ENCODE measurements at regions not wholly inside any gene's neighbourhood (a gene's known extent, or its start where the extent isn't known, plus 50 kb on each side); places are given as distances from the start of the nearest gene placed in this dataset.

DNA sequence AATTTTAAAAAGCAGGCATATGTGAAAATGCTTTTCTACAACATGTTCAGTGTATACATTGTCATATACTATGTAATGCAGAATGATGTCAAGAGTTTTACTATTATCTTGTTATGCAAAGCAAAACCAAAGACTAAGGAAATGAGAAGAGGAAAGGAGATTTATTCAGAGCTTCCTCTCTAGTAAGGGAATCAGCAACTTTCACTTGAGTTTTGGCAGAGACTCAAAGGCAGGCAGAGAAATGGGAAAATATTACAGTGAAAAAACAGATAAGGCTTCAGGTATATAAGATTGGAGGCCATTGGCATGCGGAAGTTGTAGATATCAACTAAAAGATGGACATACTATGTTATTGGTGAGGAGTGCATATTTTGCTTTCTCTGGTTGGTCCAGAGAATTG lies 512.0 kb upstream of the PCDH20 start:
- H3K27ac ChIP-seq: no peak overlapping the region
- TF ChIP-seq, protein P1, sequence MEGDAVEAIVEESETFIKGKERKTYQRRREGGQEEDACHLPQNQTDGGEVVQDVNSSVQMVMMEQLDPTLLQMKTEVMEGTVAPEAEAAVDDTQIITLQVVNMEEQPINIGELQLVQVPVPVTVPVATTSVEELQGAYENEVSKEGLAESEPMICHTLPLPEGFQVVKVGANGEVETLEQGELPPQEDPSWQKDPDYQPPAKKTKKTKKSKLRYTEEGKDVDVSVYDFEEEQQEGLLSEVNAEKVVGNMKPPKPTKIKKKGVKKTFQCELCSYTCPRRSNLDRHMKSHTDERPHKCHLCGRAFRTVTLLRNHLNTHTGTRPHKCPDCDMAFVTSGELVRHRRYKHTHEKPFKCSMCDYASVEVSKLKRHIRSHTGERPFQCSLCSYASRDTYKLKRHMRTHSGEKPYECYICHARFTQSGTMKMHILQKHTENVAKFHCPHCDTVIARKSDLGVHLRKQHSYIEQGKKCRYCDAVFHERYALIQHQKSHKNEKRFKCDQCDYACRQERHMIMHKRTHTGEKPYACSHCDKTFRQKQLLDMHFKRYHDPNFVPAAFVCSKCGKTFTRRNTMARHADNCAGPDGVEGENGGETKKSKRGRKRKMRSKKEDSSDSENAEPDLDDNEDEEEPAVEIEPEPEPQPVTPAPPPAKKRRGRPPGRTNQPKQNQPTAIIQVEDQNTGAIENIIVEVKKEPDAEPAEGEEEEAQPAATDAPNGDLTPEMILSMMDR (IDR thresholded peaks at IDR 0.05): no peak
- no peak for TF ChIP-seq ZFX (IDR thresholded peaks at IDR 0.05; ENCODE audit: borderline replicate concordance)

DNA sequence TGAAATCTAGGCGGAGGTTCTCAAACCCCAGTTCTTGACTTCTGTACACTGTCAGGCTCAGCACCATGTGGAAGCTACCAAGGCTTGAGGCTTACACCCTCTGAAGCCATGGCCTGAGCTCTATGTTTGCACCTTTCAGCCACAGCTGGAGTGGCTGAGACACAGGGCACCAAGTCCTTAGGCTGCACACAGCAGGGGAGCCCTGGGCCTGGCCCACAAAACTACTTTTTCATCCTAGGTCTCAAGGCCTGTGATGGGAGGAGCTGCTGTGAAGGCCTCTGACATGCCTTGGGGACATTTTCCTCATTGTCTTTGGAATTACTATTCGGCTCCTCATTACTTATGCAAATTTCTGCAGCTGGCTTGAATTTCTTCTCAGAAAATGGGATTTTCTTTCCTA lies 503.2 kb upstream of the PCDH20 start:
- H3K27ac ChIP-seq: no peak overlapping the region
- TF ChIP-seq, protein P1 (IDR thresholded peaks at IDR 0.05): no peak
- TF ChIP-seq ZFX (IDR thresholded peaks at IDR 0.05; ENCODE audit: borderline replicate concordance): no peak

DNA sequence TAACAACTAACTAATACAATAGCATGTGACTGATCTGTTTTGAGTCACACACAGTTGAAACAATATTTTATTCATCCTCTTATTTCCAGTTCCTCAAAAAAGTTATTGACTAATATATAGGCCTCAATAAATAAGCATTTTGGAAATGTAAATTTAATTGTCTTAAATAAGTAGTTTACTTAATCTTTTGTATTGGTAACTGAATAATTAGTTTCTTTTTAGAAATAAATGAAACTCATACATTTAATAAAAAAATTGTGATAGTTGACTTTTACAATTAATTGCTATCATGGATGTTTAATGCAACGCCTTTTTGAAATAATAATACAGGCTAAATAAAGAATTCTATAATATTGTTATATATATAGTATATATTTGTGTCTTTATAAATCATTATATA lies 500.8 kb upstream of the PCDH20 start:
- TF ChIP-seq, protein P1 (IDR thresholded peaks at IDR 0.05): no peak
- no peak for TF ChIP-seq ZFX (IDR thresholded peaks at IDR 0.05; ENCODE audit: borderline replicate concordance)
- no peak overlapping the region for H3K27ac ChIP-seq

DNA sequence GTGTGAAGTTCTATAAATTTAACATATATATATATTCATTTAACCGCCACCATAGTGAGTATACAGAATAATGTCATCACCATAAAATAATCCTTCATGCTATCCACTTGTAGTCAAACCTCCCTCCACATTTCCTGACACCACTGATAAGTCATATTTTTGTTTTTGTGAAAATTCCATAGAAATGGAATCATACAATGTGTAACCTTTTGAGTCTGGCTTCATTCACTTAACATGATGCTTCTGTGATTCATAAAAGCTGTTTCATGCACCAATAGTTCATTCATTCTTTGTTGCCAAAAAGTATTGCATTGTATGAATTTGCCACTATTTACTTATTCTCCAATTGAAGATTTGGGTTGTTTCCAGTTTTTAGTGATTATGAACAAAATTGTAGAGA lies 497.5 kb upstream of the PCDH20 start:
- TF ChIP-seq, protein P1 (IDR thresholded peaks at IDR 0.05): no peak
- no peak for TF ChIP-seq ZFX (IDR thresholded peaks at IDR 0.05; ENCODE audit: borderline replicate concordance)
- no peak overlapping the region for H3K27ac ChIP-seq

DNA sequence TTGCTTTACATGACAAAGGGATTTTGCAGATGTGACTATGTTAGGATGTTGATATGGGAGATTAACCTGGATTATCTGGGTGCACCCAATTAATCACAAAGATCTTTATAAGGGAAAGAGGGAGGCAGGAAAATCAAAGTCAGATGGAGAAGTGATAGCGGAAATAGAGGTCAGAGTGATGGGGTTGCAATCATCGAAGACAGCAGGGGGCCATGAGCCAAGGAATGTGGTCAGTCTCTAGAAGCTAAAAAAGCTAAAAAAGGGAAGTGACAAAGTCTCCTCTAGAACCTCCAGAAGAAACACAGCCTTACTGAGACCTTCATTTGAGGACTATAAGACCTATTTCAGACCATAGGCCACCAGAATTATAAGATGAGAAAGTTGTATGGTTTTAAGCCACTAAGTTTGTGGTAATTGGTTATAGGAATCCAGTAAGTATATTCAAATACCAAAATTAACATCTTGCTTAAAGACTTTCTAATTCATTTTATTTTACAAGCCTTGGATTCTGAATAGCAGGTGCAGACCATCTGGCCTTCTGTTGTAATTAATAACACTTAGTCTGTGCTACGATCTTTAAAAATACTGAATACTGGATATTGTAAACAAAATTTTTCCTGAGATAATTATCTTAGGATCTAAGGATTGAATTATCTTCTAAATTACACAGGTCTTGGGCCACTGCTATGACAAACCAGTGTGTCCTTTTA lies 493.4 kb upstream of the PCDH20 start:
- H3K27ac ChIP-seq: no peak overlapping the region
- TF ChIP-seq, protein P1 (IDR thresholded peaks at IDR 0.05): no peak
- no peak for TF ChIP-seq ZFX (IDR thresholded peaks at IDR 0.05; ENCODE audit: borderline replicate concordance)

DNA sequence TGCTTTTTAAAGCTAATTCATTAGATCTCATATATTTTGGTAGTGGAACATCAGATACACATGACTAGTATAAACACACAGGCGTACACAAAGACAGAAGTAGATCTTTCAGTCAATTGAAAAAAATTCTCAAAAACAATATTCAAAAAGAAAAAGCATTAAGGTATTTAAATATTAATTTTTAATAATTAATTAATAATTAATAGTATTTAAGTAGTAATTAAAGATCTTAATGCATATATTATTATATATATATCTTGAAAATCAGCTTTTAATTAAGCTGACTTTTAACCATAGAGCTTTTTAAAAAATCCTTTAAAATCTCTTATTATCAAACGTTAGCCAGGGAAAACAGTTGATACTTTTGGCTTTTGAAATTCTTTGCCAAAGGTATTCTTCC lies 489.4 kb upstream of the PCDH20 start:
- no peak for TF ChIP-seq ZFX (IDR thresholded peaks at IDR 0.05; ENCODE audit: borderline replicate concordance)
- TF ChIP-seq, protein P1 (IDR thresholded peaks at IDR 0.05): no peak
- H3K27ac ChIP-seq: no peak overlapping the region

DNA sequence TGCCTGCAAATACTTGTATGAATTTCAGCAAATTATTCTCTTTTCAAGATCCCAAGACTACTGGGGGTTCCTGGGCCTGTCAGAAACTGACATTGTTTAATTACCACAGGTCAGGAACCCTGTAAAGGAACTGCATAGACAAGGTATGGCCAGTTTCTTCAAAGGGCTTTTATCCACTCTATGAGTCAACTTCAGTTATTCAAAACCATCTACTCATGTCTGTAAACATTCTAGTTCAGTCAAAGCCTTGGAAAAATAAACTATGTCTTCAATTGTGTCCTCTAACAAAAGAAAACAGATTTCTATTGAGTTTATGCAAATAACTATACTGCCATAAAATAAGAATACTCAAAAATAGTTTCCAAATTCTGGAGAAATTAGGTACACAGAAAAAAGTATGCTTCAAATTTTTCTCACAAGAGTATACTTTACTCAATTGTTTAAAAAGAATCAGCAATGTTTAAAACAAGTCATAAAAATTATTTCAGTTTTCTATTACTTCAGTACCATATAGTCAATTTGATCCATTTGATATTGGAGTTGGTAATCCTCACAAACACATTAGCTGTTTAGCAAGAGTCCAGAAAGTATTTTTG lies 486.4 kb upstream of the PCDH20 start:
- TF ChIP-seq ZFX (IDR thresholded peaks at IDR 0.05; ENCODE audit: borderline replicate concordance): no peak
- TF ChIP-seq, protein P1 (IDR thresholded peaks at IDR 0.05): no peak
- no peak overlapping the region for H3K27ac ChIP-seq

Measured in 22Rv1 (cell line).